Head of caudate nucleus (tissue), 42 donors: ENCODE measurements at regions not wholly inside any gene's neighbourhood (a gene's known extent, or its start where the extent isn't known, plus 50 kb on each side); places are given as distances from the start of the nearest gene placed in this dataset.
A peak's percentile ranks its signal among the peaks of the same experiment; 100 is the strongest.

Experiments used
- DNase-seq, 42 donors: peaks; one replicate each; pipeline versions ENCODE4 v3.0.0 to v3.0.0-alpha.2; 2020 to 2021; ENCODE audit warnings: mixed read lengths in 7 of 42
- intact Hi-C: fragments of 100-400 bp; cut with DNase I; formaldehyde crosslinking; loops from one replicate; pipeline ENCODE4 v1.15.0; 2022

- intact Hi-C loops: no loop called here
Measured at GRCh38 chr11:109869536-109869935, 223.7 kb upstream of the ZC3H12C start.

GRCh38 chr11:109870297-109870696 lies 222.9 kb upstream of the ZC3H12C start:
- intact Hi-C loops: no loop called here
- peak in 20 of 42 donors; percentile 4 to 73 (median 22) for DNase-seq

More at GRCh38 chr11:109869536-109869935, 223.7 kb upstream of the ZC3H12C start:
- DNase-seq: no peak

- DNase-seq: no peak
- intact Hi-C loops: no loop called here
Measured at GRCh38 chr11:109877043-109877442, 216.1 kb upstream of the ZC3H12C start.

- DNase-seq: no peak
- intact Hi-C loops: no loop called here
Measured at GRCh38 chr11:109884501-109884900, 208.7 kb upstream of the ZC3H12C start.

GRCh38 chr11:109885006-109885405 lies 208.2 kb upstream of the ZC3H12C start:
- no peak for DNase-seq
- intact Hi-C loops: no loop called here

GRCh38 chr11:109892321-109892794 lies 200.8 kb upstream of the ZC3H12C start:
- no peak for DNase-seq
- intact Hi-C loops: no loop called here

GRCh38 chr11:109894242-109894641 lies 198.9 kb upstream of the ZC3H12C start:
- intact Hi-C loops: no loop called here
- no peak for DNase-seq

- intact Hi-C loops: no loop called here
- DNase-seq: no peak
Measured at GRCh38 chr11:109898592-109898991, 194.6 kb upstream of the ZC3H12C start.

GRCh38 chr11:109902764-109903433 lies 190.3 kb upstream of the ZC3H12C start:
- no peak for DNase-seq
- intact Hi-C loops: no loop called here

- DNase-seq: no peak
- intact Hi-C loops: no loop called here
Measured at GRCh38 chr11:109911488-109911887, 181.7 kb upstream of the ZC3H12C start.

- intact Hi-C loops: no loop called here
- no peak for DNase-seq
Measured at GRCh38 chr11:109914038-109914437, 179.2 kb upstream of the ZC3H12C start.

GRCh38 chr11:109914809-109915653 lies 178.2 kb upstream of the ZC3H12C start:
- intact Hi-C loops: no loop called here
- no peak for DNase-seq

- no peak for DNase-seq
- intact Hi-C loops: no loop called here
Measured at GRCh38 chr11:109926941-109927340, 166.3 kb upstream of the ZC3H12C start.

- intact Hi-C loops: no loop called here
- no peak for DNase-seq
Measured at GRCh38 chr11:109929308-109929707, 163.9 kb upstream of the ZC3H12C start.

- intact Hi-C loops: no loop called here
- no peak for DNase-seq
Measured at GRCh38 chr11:109933126-109933525, 160.1 kb upstream of the ZC3H12C start.

GRCh38 chr11:109934151-109934550 lies 159.0 kb upstream of the ZC3H12C start:
- intact Hi-C loops: no loop called here

GRCh38 chr11:109936661-109937180 lies 156.5 kb upstream of the ZC3H12C start:
- DNase-seq: no peak
- intact Hi-C loops: no loop called here

More at GRCh38 chr11:109934151-109934550, 159.0 kb upstream of the ZC3H12C start:
- no peak for DNase-seq

- intact Hi-C loops: no loop called here
- no peak for DNase-seq
Measured at GRCh38 chr11:109937968-109938367, 155.2 kb upstream of the ZC3H12C start.

- intact Hi-C loops: no loop called here
- peak in 27 of 42 donors; percentile 13 to 87 (median 51) for DNase-seq
Measured at GRCh38 chr11:109939166-109939810, 153.9 kb upstream of the ZC3H12C start.

GRCh38 chr11:109940816-109941215 lies 152.4 kb upstream of the ZC3H12C start:
- no peak for DNase-seq
- intact Hi-C loops: loop anchor here (10.0 kb wide), 1 partner anchor 154 kb away; the partner anchor contains the start of gene ZC3H12C
